Endodermal cell (in vitro differentiated cells): ENCODE measurements at regions not wholly inside any gene's neighbourhood (a gene's known extent, or its start where the extent isn't known, plus 50 kb on each side); places are given as distances from the start of the nearest gene placed in this dataset.

Experiments
- DNase-seq: peaks from one replicate; pipeline ENCODE4 v3.0.0-alpha.2; 2017
- H3K27ac ChIP-seq: 2 replicates; pipeline ENCODE4 v1.5.1; 2013; ENCODE audit warnings: mild to moderate bottlenecking, low read depth, low read length, moderate library complexity
- H3K27me3 ChIP-seq: 2 replicates; pipeline ENCODE4 v1.6.1; 2013; ENCODE audit warnings: mild to moderate bottlenecking, low read length, moderate library complexity; ENCODE audit not compliant: insufficient read depth, control insufficient read depth, poor library complexity, severe bottlenecking
- H3K36me3 ChIP-seq: 2 replicates; pipeline ENCODE4 v1.7.0; 2013; ENCODE audit warnings: mild to moderate bottlenecking, low read length, moderate library complexity; ENCODE audit not compliant: control insufficient read depth, insufficient read depth
- H3K4me1 ChIP-seq: one replicate; pipeline ENCODE4 v1.7.0; 2013; ENCODE audit warnings: low read length; ENCODE audit not compliant: control insufficient read depth, insufficient read depth
- H3K4me3 ChIP-seq: 2 replicates; pipeline ENCODE4 v1.5.1; 2013; ENCODE audit warnings: mild to moderate bottlenecking, low read length, moderate library complexity
- H3K9ac ChIP-seq: 2 replicates; pipeline ENCODE4 v1.6.1; 2013; ENCODE audit warnings: mild to moderate bottlenecking, low read length, moderate library complexity; ENCODE audit not compliant: poor library complexity, severe bottlenecking; ENCODE audit errors: extremely low read depth
- H3K9me3 ChIP-seq: 2 replicates; pipeline ENCODE4 v1.6.1; 2013; ENCODE audit warnings: mild to moderate bottlenecking, low read length, moderate library complexity; ENCODE audit not compliant: control insufficient read depth
- H3K27ac Mint-ChIP-seq: 2 replicates; pipeline ENCODE4 v1.8.0; 2020; ENCODE audit warnings: mixed read lengths
- H3K27me3 Mint-ChIP-seq: 2 replicates; pipeline ENCODE4 v1.8.0; 2021; ENCODE audit warnings: mild to moderate bottlenecking, mixed read lengths; ENCODE audit not compliant: insufficient read depth
- H3K36me3 Mint-ChIP-seq: 2 replicates; pipeline ENCODE4 v1.8.0; 2020; ENCODE audit warnings: low read depth, mixed read lengths
- H3K4me1 Mint-ChIP-seq: 2 replicates; pipeline ENCODE4 v1.8.0; 2020; ENCODE audit warnings: mixed read lengths
- H3K4me3 Mint-ChIP-seq: 2 replicates; pipeline ENCODE4 v1.8.0; 2020; ENCODE audit warnings: mild to moderate bottlenecking, moderate library complexity, mixed read lengths
- H3K9me3 Mint-ChIP-seq: 2 replicates; pipeline ENCODE4 v1.8.0; 2020; ENCODE audit warnings: mild to moderate bottlenecking, mixed read lengths
- CTCF ChIP-seq: fragments of 200-600 bp; sonication (generic); conservative IDR thresholded peaks from 2 replicates; pipeline ENCODE4 v1.5.0; 2021; ENCODE audit warnings: antibody characterized with exemption, mild to moderate bottlenecking
- WGBS, 2 experiments: methylation state at CpG; one replicate each; pipeline versions ENCODE4 v1.1.5 to v1.1.7; 2013; ENCODE audit warnings: missing lambda C conversion rate in 2 of 2, mixed read lengths in 1 of 2; ENCODE audit not compliant: insufficient coverage in 1 of 2, insufficient read length in 1 of 2; 5-methylcytosine and 5-hydroxymethylcytosine counted together

DNA sequence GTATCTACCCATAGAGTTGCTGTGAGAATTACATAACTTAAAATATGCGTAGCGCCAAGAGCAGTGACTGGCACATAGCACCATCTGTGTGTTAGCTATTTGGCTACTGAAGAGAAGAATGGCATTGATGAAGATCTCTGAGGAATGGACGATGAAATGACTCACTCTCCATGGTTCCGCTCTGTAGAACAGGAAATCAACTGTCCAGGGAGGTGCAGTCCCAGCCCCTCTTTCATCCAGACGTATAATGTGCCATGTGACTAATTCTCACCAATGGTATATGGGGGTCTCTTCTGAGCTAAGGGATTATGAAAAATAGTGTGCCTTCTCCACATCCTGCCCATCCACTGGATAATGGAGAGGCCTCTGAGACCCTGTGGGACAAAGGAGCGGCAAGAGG is 254.8 kb downstream of the CYP26B1 start:
- TF ChIP-seq CTCF = no peak

GRCh38 chr2:71892423-71892730 is 255.3 kb downstream of the CYP26B1 start:
- peak; percentile 47 for TF ChIP-seq CTCF
- no peaks in the 10 kb centered on the region for H3K36me3 Mint-ChIP-seq
- no peaks in the 10 kb centered on the region for H3K9me3 Mint-ChIP-seq
- Histone ChIP-seq H3K36me3 (no peaks in the 10 kb centered on the region), H3K9ac (no peak overlapping the region), H3K4me3 (no peak overlapping the region), H3K4me1 (no peaks in the 10 kb centered on the region), H3K27ac (no peak overlapping the region), H3K27me3 (no peaks in the 10 kb centered on the region), H3K9me3 (no peaks in the 10 kb centered on the region)
- WGBS, 2 experiments = 88 to 100% methylated on average over 1 to 2 of the region's 2 CpGs
- H3K4me1 Mint-ChIP-seq = no peaks in the 10 kb centered on the region
- H3K27ac Mint-ChIP-seq = no peak overlapping the region
- DNase-seq = peak; percentile 44
- H3K27me3 Mint-ChIP-seq = no peaks in the 10 kb centered on the region
- no peak overlapping the region for H3K4me3 Mint-ChIP-seq

More for the DNA sequence above, 254.8 kb downstream of the CYP26B1 start:
- H3K4me1 ChIP-seq = no peaks in the 10 kb centered on the region
- peaks cover 2% of the 10 kb centered on the region for H3K4me1 Mint-ChIP-seq
- peak; percentile 9 for DNase-seq
- no peaks in the 10 kb centered on the region for H3K36me3 Mint-ChIP-seq
- H3K4me3 ChIP-seq = no peak overlapping the region
- H3K27me3 Mint-ChIP-seq = no peaks in the 10 kb centered on the region
- no peak overlapping the region for H3K9ac ChIP-seq
- no peaks in the 10 kb centered on the region for H3K9me3 Mint-ChIP-seq
- no peak overlapping the region for H3K4me3 Mint-ChIP-seq
- no peak overlapping the region for H3K27ac ChIP-seq
- H3K27ac Mint-ChIP-seq = no peak overlapping the region
- no peaks in the 10 kb centered on the region for H3K36me3 ChIP-seq
- H3K27me3 ChIP-seq = no peaks in the 10 kb centered on the region
- WGBS, 2 experiments = 91% methylated on average over 5 to 6 of the region's 6 CpGs
- no peaks in the 10 kb centered on the region for H3K9me3 ChIP-seq

DNA sequence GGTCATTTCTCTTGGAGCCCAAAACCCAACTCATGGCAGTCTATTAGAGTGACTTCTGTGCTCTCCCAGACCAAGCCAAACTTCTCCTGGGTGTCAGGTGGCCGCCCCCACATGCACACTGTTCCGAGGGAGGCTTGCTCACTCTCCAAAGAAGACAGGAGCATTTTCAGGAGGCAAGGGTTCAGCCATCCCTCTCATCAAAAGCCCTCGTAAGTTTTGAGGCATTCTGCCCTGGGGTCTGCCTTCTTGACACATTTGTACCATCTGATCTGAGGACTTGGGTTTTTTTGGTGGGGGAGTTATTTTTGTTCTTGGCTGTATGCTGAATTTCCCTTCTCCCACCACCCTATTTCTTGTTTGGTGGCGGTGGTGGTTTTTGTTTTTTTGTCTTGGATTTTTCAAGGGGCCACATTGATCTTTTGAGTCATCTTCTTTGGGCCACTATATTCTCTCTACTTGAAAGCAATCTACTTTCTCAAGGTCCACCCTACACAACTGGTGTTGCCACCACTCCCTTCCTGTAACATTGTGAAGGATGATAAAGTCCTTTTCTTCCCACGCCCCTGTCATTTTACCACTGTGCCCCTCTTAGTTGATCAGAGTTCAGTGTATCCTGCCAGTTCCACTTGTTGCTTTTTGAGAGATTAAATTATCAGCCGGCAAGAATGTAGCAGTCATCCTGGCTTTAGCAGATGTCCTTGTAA is 255.8 kb downstream of the CYP26B1 start:
- Mint-ChIP-seq H3K4me3 (no peak overlapping the region), H3K9me3 (no peaks in the 10 kb centered on the region), H3K36me3 (no peaks in the 10 kb centered on the region), H3K27me3 (no peaks in the 10 kb centered on the region), H3K27ac (no peak overlapping the region), H3K4me1 (no peaks in the 10 kb centered on the region)
- Histone ChIP-seq H3K4me3 (no peak overlapping the region), H3K9me3 (no peaks in the 10 kb centered on the region), H3K36me3 (no peaks in the 10 kb centered on the region), H3K4me1 (no peaks in the 10 kb centered on the region), H3K9ac (no peak overlapping the region), H3K27ac (no peak overlapping the region), H3K27me3 (no peaks in the 10 kb centered on the region)
- no peak for TF ChIP-seq CTCF
- 89 to 93% methylated on average over 3 to 6 of the region's 6 CpGs for WGBS, 2 experiments
- peak; percentile 6 for DNase-seq
